HCT116 (cell line): ENCODE measurements at regions not wholly inside any gene's neighbourhood (a gene's known extent, or its start where the extent isn't known, plus 50 kb on each side); places are given as distances from the start of the nearest gene placed in this dataset.

Experiments
- ATAC-seq: fragments of 200-7000 bp; cut with Tn5 transposase; 2 replicates; pipeline ENCODE4 v1.9.1; 2020; ENCODE audit warnings: mild to moderate bottlenecking, moderate library complexity
- BruUV-seq: library from RNA; stranded (reverse); fragments of 400-500 nt; replicated peaks from 2 replicates; lab custom pipeline; 2021; lab: Mats Ljungman, UMichigan
- CTCF ChIA-PET: fragments of 300-600 bp; sonication (Branson Sonifier 250); formaldehyde crosslinking; loops from one replicate; lab custom pipeline; 2021; ENCODE audit warnings: antibody characterized with exemption; lab: Charles Lee
- POLR2A ChIA-PET: fragments of 300-600, 350-600 bp; sonication (Branson Sonifier 250); formaldehyde crosslinking; loops from one replicate; lab custom pipeline; 2021; ENCODE audit warnings: antibody characterized with exemption; lab: Charles Lee
- RAD21 ChIA-PET, 2 experiments: fragments of 300-600 bp; sonication (Branson Sonifier 250); formaldehyde crosslinking; loops; one replicate each; lab custom pipeline; 2023; ENCODE audit warnings: low total read pairs in 2 of 2; ENCODE audit not compliant: uncharacterized antibody in 2 of 2, unreplicated experiment in 2 of 2, low non-redundant PET in 1 of 2; lab: Charles Lee
- DNase-seq: peaks from one replicate; pipeline ENCODE4 v3.0.0-alpha.2; 2010; ENCODE audit warnings: low read depth, low spot score
- H2AFZ ChIP-seq: fragments of 200-600 bp; shearing (Covaris generic), sonication (generic); 2 replicates; pipeline ENCODE4 v1.6.1; 2017; ENCODE audit warnings: low read depth, mixed run types, mixed read lengths, antibody characterized with exemption, low read length; ENCODE audit not compliant: poor library complexity, severe bottlenecking
- H3K27ac ChIP-seq: 2 replicates; pipeline ENCODE4 v1.5.1; 2012; ENCODE audit warnings: low read depth, low read length
- H3K27me3 ChIP-seq: fragments of 200-600 bp; sonication (generic); 2 replicates; pipeline ENCODE4 v1.6.1; 2016; ENCODE audit warnings: mixed run types, low read length, mixed read lengths; ENCODE audit not compliant: insufficient read depth
- H3K36me3 ChIP-seq, 2 experiments: fragments of 200-500 bp in 1 of 2; fragments of 200-600 bp in 1 of 2; sonication (Bioruptor generic) in 1 of 2; sonication (generic) in 1 of 2; 2 replicates each; pipeline versions ENCODE4 v1.5.1 to v1.6.1; 2014 to 2016; ENCODE audit warnings: low read length in 2 of 2, inconsistent platforms in 1 of 2, mixed read lengths in 1 of 2, mixed run types in 1 of 2; ENCODE audit not compliant: insufficient read depth in 2 of 2, control insufficient read depth in 1 of 2
- H3K4me1 ChIP-seq, 2 experiments: fragments of 200-600 bp in 1 of 2; sonication (generic) in 1 of 2; 2 replicates each; pipeline versions ENCODE4 v1.5.1 to v1.6.1; 2012 to 2017; ENCODE audit warnings: low read length in 2 of 2, inconsistent platforms in 1 of 2, mild to moderate bottlenecking in 1 of 2, mixed read lengths in 1 of 2, mixed run types in 1 of 2, moderate library complexity in 1 of 2; ENCODE audit not compliant: insufficient read depth in 2 of 2, control insufficient read depth in 1 of 2
- H3K4me2 ChIP-seq: fragments of 200-600 bp; sonication (generic); 2 replicates; pipeline ENCODE4 v1.6.1; 2017; ENCODE audit warnings: mixed run types, low read length, mixed read lengths
- H3K4me3 ChIP-seq, 2 experiments: fragments of 200-600 bp in 1 of 2; sonication (generic) in 1 of 2; replicated peaks in 1 of 2; 2 replicates each; pipeline ENCODE4 v1.5.1; 2011 to 2016; ENCODE audit warnings: low read length in 2 of 2, control low read depth in 1 of 2, low read depth in 1 of 2, mild to moderate bottlenecking in 1 of 2, mixed read lengths in 1 of 2, mixed run types in 1 of 2
- H3K79me2 ChIP-seq: fragments of 200-600 bp; sonication (generic); 2 replicates; pipeline ENCODE4 v1.6.1; 2017; ENCODE audit warnings: mild to moderate bottlenecking, mixed run types, low read length, moderate library complexity, mixed read lengths; ENCODE audit not compliant: insufficient read depth
- H3K9ac ChIP-seq: fragments of 200-600 bp; sonication (generic); 2 replicates; pipeline ENCODE4 v1.6.1; 2016; ENCODE audit warnings: low read length, mixed read lengths
- H3K9me2 ChIP-seq: fragments of 200-600 bp; sonication (generic), shearing (Covaris generic); 2 replicates; pipeline ENCODE4 v1.6.1; 2017; ENCODE audit warnings: mixed run types, mild to moderate bottlenecking, moderate library complexity; ENCODE audit not compliant: insufficient read depth
- H3K9me3 ChIP-seq, 2 experiments: fragments of 200-500 bp in 1 of 2; fragments of 200-600 bp in 1 of 2; sonication (Bioruptor generic) in 1 of 2; sonication (generic) in 1 of 2; 2 replicates each; pipeline ENCODE4 v1.6.1; 2014 to 2017; ENCODE audit warnings: low read length in 2 of 2, mixed read lengths in 2 of 2, inconsistent platforms in 1 of 2, low read depth in 1 of 2, mild to moderate bottlenecking in 1 of 2, mixed run types in 1 of 2, moderate library complexity in 1 of 2; ENCODE audit not compliant: control insufficient read depth in 1 of 2, insufficient read depth in 1 of 2
- H4K20me1 ChIP-seq: fragments of 200-600 bp; sonication (generic), shearing (Covaris generic); 2 replicates; pipeline ENCODE4 v1.6.1; 2017; ENCODE audit warnings: mixed run types, mild to moderate bottlenecking, moderate library complexity; ENCODE audit not compliant: insufficient read depth
- CEBPB ChIP-seq: IDR thresholded peaks from 2 replicates; pipeline ENCODE4 v1.6.1; 2012; ENCODE audit warnings: low read depth
- ELF1 ChIP-seq: IDR thresholded peaks from 2 replicates; pipeline ENCODE4 v1.6.1; 2012; ENCODE audit warnings: low read depth, borderline replicate concordance
- EZH2phosphoT487 ChIP-seq: fragments of 200-600 bp; IDR thresholded peaks from 2 replicates; pipeline ENCODE4 v1.6.1; 2018; ENCODE audit warnings: antibody characterized with exemption, borderline replicate concordance
- JUND ChIP-seq: IDR thresholded peaks from 2 replicates; pipeline ENCODE4 v1.6.1; 2012
- MAX ChIP-seq: IDR thresholded peaks from 2 replicates; pipeline ENCODE4 v1.6.1; 2012
- POLR2AphosphoS5 ChIP-seq: IDR thresholded peaks from 2 replicates; pipeline ENCODE4 v1.6.1; 2011; ENCODE audit warnings: mild to moderate bottlenecking, low read depth, low read length, moderate library complexity
- RAD21 ChIP-seq: IDR thresholded peaks from 2 replicates; pipeline ENCODE4 v1.6.1; 2012; ENCODE audit warnings: low read depth, mild to moderate bottlenecking
- REST ChIP-seq: IDR thresholded peaks from 2 replicates; pipeline ENCODE4 v1.6.1; 2012; ENCODE audit warnings: low read depth
- SIN3A ChIP-seq: IDR thresholded peaks from 2 replicates; pipeline ENCODE4 v1.6.1; 2012; ENCODE audit warnings: low read depth
- SP1 ChIP-seq: IDR thresholded peaks from 2 replicates; pipeline ENCODE4 v1.6.1; 2012; ENCODE audit warnings: low read depth
- SRF ChIP-seq: IDR thresholded peaks from 2 replicates; pipeline ENCODE4 v1.6.1; 2012; ENCODE audit warnings: low read depth
- TCF7L2 ChIP-seq: IDR thresholded peaks from 2 replicates; pipeline ENCODE4 v1.7.0; 2011; ENCODE audit warnings: borderline replicate concordance, inconsistent platforms; ENCODE audit not compliant: insufficient read depth, insufficient read length; ENCODE audit errors: extremely low read depth
- YY1 ChIP-seq: IDR thresholded peaks from 2 replicates; pipeline ENCODE4 v1.6.1; 2011; ENCODE audit warnings: low read length, low read depth, moderate library complexity, mild to moderate bottlenecking; ENCODE audit not compliant: insufficient replicate concordance; ENCODE audit errors: extremely low read depth
- ZFX ChIP-seq: fragments of 450-650 bp; IDR thresholded peaks from 2 replicates; pipeline ENCODE4 v1.6.1; 2017
- intact Hi-C: fragments of 100-400 bp; cut with micrococcal nuclease; formaldehyde crosslinking; loops from 2 replicates; pipeline ENCODE4 v1.10.0; 2022
- TF ChIP-seq, protein P1 (sequence below): IDR thresholded peaks from 2 replicates; pipeline ENCODE4 v1.6.1; 2011; ENCODE audit warnings: mild to moderate bottlenecking, low read length, moderate library complexity; ENCODE audit not compliant: insufficient replicate concordance; ENCODE audit errors: extremely low read depth

- TF ChIP-seq REST (no peak), JUND (no peak), SRF (no peak), POLR2AphosphoS5 (no peak), YY1 (no peak), MAX (no peak), RAD21 (no peak), ZFX (no peak), SIN3A (no peak), ELF1 (no peak)
These were observed 160.0 kb upstream of the ITGA1 start (continued) for GRCh38 chr5:52627740-52628139.

- H3K4me2 ChIP-seq: no peak overlapping the region
- no peaks in the 10 kb centered on the region for H3K79me2 ChIP-seq
- H3K36me3 ChIP-seq: no peaks in the 10 kb centered on the region
- ATAC-seq: no peak
- H3K27ac ChIP-seq: no peak overlapping the region
- no peaks in the 10 kb centered on the region for H3K9me3 ChIP-seq
- no peaks in the 10 kb centered on the region for H3K4me1 ChIP-seq
- H4K20me1 ChIP-seq: no peaks in the 10 kb centered on the region
- no TSS peak for BruUV-seq
- RAD21 ChIA-PET: no interaction called here
- POLR2A ChIA-PET: no interaction called here
- no peak for DNase-seq
- H3K4me3 ChIP-seq: no peak overlapping the region
- H2AFZ ChIP-seq: no peak overlapping the region
- CTCF ChIA-PET: no interaction called here
- intact Hi-C loops: no loop called here
- H3K9me2 ChIP-seq: no peaks in the 10 kb centered on the region
- H3K27me3 ChIP-seq: no peaks in the 10 kb centered on the region
- no peak overlapping the region for H3K9ac ChIP-seq
- TF ChIP-seq CEBPB: no peak
- TF ChIP-seq EZH2phosphoT487: no peak
- no peak for TF ChIP-seq SP1
- no peak for TF ChIP-seq TCF7L2
- no peak for TF ChIP-seq ZFX
- no peak for TF ChIP-seq RAD21
- TF ChIP-seq REST: no peak
- TF ChIP-seq, protein P1, sequence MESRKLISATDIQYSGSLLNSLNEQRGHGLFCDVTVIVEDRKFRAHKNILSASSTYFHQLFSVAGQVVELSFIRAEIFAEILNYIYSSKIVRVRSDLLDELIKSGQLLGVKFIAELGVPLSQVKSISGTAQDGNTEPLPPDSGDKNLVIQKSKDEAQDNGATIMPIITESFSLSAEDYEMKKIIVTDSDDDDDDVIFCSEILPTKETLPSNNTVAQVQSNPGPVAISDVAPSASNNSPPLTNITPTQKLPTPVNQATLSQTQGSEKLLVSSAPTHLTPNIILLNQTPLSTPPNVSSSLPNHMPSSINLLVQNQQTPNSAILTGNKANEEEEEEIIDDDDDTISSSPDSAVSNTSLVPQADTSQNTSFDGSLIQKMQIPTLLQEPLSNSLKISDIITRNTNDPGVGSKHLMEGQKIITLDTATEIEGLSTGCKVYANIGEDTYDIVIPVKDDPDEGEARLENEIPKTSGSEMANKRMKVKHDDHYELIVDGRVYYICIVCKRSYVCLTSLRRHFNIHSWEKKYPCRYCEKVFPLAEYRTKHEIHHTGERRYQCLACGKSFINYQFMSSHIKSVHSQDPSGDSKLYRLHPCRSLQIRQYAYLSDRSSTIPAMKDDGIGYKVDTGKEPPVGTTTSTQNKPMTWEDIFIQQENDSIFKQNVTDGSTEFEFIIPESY: no peak
These were observed 155.4 kb upstream of the ITGA1 start for GRCh38 chr5:52632281-52632680.
